ENCODE measurements at regions not wholly inside any gene's neighbourhood (a gene's known extent, or its start where the extent isn't known, plus 50 kb on each side); places are given as distances from the start of the nearest gene placed in this dataset.
A peak's percentile ranks its signal among the peaks of the same experiment; 100 is the strongest.

- no peak overlapping the region for H3K4me3 ChIP-seq (replicated peaks in 1 of 2; ENCODE audit: low read depth in 2 of 2, low read length in 2 of 2)
- no peak for DNase-seq (ENCODE audit: low read depth in 2 of 2)
- no peak for TF ChIP-seq CTCF (IDR thresholded peaks at IDR 0.05; ENCODE audit: low read depth, low read length)
These were observed 238.1 kb upstream of the SERP2 start for GRCh38 chr13:44135566-44135965.

- no peak overlapping the region for H3K4me3 ChIP-seq (replicated peaks in 1 of 2; ENCODE audit: low read depth in 2 of 2, low read length in 2 of 2)
- no peak for TF ChIP-seq CTCF (IDR thresholded peaks at IDR 0.05; ENCODE audit: low read depth, low read length)
- no peak for DNase-seq (ENCODE audit: low read depth in 2 of 2)
These were observed 236.8 kb upstream of the SERP2 start for GRCh38 chr13:44136696-44137268.

GRCh38 chr13:44137466-44137865, 236.2 kb upstream of the SERP2 start:
- TF ChIP-seq CTCF (IDR thresholded peaks at IDR 0.05; ENCODE audit: low read depth, low read length): no peak
- no peak overlapping the region for H3K4me3 ChIP-seq (replicated peaks in 1 of 2; ENCODE audit: low read depth in 2 of 2, low read length in 2 of 2)
- DNase-seq (ENCODE audit: low read depth in 2 of 2): no peak

- no peak overlapping the region for H3K4me3 ChIP-seq (replicated peaks in 1 of 2; ENCODE audit: low read depth in 2 of 2, low read length in 2 of 2)
- no peak for DNase-seq (ENCODE audit: low read depth in 2 of 2)
- TF ChIP-seq CTCF (IDR thresholded peaks at IDR 0.05; ENCODE audit: low read depth, low read length): no peak
These were observed 233.5 kb upstream of the SERP2 start for GRCh38 chr13:44140146-44140545.

- TF ChIP-seq CTCF (IDR thresholded peaks at IDR 0.05; ENCODE audit: low read depth, low read length): no peak
- peak in 1 of 2 donors; percentile 19 for DNase-seq (ENCODE audit: low read depth in 2 of 2)
- peak overlapping the region; percentile 47 to 62 for H3K4me3 ChIP-seq (replicated peaks in 1 of 2; ENCODE audit: low read depth in 2 of 2, low read length in 2 of 2)
These were observed 232.5 kb upstream of the SERP2 start for GRCh38 chr13:44140888-44141724.

GRCh38 chr13:44141725-44142539, 231.7 kb upstream of the SERP2 start:
- no peak for TF ChIP-seq CTCF (IDR thresholded peaks at IDR 0.05; ENCODE audit: low read depth, low read length)
- peak overlapping the region; percentile 47 to 62 for H3K4me3 ChIP-seq (replicated peaks in 1 of 2; ENCODE audit: low read depth in 2 of 2, low read length in 2 of 2)
- peak; percentile 95 to 98 for DNase-seq (ENCODE audit: low read depth in 2 of 2)

Data from cardiac fibroblast (primary cell).